Activated T-cell treated with anti-CD3 and anti-CD28 coated beads for 4 hours (primary cell): ENCODE measurements at regions not wholly inside any gene's neighbourhood (a gene's known extent, or its start where the extent isn't known, plus 50 kb on each side); places are given as distances from the start of the nearest gene placed in this dataset.
"Not testable (repeated sequence)": the region's sequence is repeated elsewhere in the genome, so short reads cannot be mapped to it uniquely, and the experiment has no call there.

Source experiments
- DNase-seq: peaks from one replicate; pipeline ENCODE4 v3.0.0-alpha.2; 2020

DNA sequence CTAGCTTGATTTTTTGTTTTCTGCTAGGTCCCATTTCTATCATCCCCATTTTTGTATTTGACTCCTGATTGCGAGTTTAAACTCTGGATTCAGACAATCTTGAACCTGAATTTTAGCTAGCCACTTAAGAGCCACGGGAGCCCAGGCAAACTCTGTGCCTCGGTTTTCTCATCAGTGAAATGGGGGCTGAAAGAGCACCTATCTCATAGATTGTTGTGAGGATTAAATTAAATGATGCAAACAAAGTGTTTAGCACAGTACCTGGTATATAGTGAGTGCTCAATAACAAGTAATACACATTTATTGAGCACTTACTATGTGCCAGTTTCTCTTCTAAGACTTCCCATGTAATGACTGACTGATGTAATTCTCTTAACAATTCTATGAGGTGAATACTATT, 158.1 kb upstream of the POU3F1 start:
- no peak for DNase-seq

DNA sequence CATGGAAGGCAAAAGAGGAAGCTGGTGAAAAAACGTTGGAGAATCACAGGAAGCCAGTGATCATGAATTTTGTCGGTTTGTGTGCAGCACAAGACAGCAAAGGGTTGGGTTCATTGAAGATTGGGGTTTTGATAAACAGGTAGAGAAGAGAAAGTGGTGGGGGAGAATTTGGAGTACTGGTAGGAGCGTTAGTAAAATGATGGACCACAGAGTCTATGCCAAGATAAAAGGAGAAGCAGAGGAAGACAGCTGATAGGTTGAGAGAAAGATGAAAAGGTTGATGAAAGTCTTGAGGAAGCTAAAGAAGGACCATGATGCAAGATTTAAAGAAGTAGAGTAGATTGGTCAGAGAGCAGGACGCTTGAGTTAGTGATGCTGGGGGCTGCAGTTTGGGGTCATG, 156.8 kb upstream of the POU3F1 start:
- no peak for DNase-seq

DNA sequence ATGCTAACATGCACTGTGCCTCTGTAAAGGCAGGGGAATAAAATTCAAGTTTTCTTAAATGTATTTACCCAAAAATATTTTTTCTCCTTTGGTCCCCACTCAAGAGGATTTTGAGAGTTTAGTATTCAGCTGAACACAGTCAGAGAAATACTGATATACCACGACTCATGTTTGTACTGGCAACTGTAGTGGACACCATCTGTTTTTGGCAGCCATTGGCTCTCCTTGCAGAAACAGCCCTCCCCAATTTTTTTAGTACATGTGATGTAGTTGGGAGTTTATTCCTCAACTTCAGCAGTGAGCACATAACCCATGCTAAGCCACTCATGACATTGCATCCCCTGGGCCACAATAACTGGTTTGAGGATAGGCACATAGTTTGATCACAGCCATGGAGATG, 154.8 kb upstream of the POU3F1 start:
- DNase-seq = no peak

DNA sequence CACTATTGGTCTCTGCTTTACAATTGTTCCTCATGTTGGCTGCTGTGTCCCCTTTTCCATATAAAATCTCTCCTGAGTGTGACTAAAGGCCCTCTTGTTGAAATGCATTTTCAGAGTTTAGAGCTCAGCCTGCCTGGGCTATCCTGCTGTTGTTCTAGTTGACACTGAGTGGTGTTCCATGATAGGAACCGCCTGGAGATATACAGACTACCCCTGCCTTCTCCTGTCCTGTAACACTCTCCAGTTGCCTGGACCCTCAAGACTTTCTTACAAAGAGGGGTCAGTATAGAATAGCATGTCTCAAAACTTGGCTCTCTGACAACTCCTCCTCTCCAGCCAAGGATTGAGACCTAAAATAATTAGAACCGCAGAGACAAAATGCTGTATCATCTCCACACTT, 152.0 kb upstream of the POU3F1 start:
- DNase-seq = no peak

DNA sequence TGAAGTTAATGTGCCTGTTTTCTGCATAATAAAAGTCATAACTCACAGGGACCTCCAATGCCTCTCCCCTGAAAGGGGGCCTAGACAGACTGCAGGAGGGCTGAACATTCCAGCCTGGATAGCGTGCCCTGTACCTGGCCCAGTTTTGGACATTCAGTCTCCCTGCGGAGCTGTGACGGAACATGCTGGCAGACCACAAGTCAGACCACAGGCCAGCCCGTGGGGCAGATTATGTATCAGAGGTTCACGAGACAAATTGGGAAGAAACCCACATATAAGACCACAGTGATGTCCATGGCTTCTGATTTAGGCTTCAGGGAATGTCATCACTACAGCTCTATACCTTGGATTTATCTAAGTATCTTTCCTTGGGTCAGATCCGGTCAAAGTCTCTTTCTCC, 151.5 kb upstream of the POU3F1 start:
- no peak for DNase-seq

DNA sequence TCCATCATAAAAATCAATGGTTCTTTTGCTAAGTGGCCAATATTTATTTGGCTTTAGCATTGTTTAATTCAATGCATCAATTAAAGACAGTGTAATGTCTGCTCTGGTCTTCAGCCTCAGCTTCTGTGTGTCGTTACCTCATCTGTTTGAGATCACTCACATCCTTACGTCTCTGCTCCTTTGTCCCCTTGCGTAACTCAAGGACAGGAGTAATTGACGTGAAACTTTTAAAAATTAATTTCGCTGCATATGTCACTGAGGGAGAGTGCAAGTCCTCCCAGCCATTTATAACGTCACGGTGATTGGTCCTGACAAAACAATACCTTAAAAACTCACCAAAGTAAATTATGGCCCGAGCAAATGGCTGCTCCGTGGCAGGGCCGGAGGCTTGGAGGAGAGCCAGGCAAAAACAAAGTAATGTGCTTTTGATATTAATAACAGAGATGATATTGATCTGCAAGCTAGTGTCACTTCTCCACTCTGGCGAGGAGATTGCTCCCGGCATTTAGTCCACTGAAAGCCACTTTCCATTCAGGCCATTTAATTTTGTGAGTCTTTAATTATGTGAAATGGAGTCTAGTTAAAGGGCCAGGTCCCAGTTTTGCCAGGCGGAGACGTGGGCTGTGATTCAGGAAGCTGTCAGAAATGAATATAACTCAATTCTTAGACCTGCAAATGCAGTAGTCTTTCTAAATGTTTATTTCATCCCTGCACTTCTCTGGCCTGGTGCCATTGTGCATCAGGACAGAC, 150.9 kb upstream of the POU3F1 start:
- DNase-seq = no peak

DNA sequence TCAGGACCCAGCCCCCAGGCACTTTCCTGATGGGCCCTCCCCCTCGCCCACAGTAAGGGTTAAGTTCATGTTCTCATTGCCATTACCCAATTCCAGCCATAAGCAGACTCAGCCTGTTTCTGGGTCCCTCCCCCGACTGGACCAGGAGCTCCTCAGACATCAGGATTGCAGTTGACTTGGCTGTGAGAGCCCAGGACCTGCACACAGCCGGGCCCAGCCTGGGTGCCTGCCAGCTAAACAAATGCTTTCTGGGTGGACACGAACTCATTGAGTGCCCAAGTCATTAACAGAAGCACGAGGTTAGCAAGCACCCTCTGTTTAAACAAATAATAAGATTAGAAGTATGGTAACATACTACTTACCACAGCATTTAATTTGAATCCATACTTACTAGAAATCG, 147.9 kb upstream of the POU3F1 start:
- DNase-seq = no peak

DNA sequence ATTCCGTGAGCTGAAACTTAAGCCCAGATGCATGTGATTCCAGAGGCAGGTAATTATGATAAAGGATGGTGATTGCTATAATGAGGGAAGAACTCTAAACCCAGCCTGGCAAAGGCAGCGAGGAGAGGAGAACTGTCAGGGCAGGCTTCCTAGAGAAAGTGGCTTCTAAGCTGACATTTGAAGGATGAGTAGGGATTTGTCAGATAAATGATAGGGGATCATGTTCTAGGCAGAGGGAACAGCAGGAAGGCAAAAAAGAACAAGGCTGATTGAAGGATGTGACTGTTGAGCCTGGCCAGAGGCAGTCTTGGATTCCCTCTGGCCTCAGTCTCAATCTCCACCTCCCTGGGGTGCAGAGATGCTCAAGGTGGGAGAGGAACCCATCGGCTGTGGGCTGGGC, 146.4 kb upstream of the POU3F1 start:
- no peak for DNase-seq

DNA sequence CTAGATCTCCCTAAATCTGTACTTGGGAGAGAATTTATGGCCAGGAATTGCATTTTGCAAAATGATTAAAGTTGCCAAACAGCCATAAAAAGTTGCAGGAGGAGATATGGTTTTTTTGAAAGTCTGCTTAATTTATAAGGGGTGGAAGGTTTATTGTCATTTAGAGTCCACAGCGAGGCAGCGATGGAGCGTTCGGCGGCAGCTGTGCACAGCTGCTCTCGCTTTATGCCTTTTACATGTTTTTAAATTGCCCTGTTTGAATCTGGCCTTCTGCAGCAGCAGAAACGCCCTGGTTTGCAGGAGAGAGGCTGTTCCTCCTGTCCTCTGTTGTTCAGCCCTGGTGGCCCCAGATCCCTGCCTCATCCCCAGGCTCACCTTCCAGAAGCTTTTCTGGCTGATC, 144.9 kb upstream of the POU3F1 start:
- DNase-seq = no peak

DNA sequence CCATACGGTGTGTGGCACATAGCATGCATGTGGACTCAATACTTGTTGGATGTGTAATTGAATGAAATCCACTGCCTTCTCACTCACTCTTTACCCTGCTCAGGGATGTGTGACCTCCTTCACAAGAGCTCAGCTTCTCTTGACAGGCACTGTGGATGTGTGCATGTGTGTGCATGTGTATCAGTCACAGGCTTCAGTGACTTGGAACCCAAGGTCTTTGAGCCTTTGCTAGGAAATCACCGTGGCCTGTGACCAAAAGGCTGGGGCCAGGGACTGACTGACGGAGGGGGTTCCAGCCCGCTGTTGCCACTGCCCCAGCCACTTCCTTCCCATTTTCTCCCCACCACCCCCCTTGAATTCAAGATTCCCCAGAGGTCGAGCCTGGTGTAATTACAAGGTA, 144.4 kb upstream of the POU3F1 start:
- DNase-seq = no peak

DNA sequence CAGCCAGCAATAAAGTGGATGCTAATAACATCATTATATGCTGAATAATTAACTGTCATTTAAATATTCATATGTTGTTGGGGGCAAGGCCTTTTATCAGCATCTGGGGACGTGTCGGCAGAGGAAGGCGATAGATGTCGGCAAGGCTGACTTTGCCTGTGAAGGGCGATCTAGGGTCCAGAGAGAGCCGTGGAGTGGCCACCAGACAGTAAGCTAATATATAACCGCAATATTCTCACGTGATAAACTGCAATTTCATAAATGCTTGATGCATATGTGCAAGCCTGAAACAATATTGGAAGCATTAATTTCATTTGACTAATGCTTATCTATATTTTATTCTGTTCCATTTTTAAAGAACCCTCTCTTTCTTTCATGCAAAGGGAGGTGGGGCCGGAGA, 141.0 kb upstream of the POU3F1 start:
- no peak for DNase-seq

DNA sequence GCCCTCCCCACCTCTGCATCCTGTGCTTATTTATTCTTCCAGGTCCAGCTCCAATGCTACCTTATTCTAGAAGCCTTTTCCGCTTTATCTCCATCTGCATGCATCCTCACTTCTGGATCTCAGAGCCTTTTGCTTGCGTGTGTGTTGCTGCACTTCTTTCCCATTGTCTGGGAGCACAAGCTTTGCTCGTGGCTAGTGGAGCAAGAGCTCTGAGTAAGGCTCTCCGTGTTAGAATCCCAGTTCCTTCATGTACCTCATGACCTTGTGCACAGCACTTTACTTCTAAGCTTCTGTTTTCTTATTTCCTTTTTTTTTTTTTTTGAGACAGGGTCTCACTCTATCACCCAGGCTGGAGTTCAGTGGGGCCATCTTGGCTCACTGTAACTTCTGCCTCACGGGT, 140.0 kb upstream of the POU3F1 start:
- DNase-seq = no peak

DNA sequence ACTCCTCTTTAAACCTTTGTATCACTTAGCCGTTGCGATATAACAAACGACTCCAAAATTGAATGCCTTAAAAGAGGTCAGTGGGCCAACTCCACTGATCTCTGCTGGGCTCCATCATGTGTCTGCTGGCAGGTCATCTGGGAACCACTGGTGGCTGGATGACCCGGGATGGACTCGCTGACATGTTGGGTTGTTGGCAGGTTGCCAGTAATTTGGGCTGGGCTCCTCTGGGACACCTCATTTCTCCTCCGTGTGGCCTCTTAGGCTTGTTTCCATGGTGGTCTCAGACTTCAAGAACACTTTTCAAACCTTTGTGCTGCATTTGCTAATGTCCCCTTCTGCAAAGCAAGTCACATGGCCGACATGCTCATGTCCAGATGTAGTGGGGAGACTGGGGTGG, 139.3 kb upstream of the POU3F1 start:
- DNase-seq = no peak

DNA sequence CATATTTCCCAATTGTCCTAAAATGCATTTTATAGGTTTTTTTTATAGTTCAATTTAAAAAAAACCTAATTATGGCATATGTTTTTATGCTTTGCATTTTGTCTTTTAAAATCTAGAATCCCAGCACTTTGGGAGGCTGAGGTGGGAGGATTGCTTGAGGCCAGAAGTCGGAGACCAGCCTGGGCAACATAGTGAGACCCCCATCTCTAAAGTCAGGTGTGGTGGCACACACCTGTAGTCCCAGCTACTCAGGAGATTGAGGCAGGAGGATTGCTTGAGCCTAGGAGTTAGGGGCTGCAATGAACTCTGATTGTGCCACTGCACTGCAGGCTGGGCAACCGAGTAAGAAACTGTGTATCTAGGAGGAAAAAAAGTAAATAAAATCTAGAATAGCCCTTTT, 137.2 kb upstream of the POU3F1 start:
- DNase-seq = no peak

DNA sequence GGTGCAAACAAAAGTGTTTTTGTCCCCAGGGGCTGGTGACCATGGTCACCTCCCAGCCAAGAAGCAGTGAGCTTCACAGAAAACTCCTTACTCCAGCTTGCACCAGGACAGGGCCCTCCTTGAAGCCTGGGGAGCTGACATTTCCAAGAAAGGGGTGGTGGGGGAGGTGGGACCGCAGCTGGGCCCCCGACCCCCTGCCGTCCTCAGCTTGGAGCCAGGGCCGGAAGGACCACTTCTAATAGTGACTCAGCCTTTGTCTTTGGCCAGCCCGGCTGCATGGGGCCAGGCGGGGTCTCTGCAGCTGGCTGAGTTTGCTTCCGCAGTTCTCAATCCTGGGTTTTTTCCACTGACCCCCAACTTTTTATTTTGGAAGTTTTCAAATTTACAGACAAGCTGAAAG, 136.5 kb upstream of the POU3F1 start:
- no peak for DNase-seq

DNA sequence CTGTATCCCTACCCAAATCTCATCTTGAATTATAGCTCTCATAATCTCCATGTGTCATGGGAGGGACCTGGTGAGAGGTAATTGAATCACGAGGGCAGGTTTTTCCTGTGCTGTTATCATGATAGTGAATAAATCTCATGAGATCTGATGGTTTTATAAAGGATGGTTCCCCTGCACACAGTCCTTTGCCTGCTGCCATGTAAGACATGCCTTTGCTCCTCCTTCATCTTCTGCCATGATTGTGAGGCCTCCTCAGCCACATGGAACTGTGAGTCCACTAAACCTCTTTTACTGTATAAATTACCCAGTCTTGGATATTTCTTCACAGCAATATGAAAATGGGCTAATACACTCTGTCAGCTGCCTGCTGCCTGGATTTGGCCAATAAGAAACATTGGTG, 133.8 kb upstream of the POU3F1 start:
- not testable (repeated sequence) for DNase-seq

DNA sequence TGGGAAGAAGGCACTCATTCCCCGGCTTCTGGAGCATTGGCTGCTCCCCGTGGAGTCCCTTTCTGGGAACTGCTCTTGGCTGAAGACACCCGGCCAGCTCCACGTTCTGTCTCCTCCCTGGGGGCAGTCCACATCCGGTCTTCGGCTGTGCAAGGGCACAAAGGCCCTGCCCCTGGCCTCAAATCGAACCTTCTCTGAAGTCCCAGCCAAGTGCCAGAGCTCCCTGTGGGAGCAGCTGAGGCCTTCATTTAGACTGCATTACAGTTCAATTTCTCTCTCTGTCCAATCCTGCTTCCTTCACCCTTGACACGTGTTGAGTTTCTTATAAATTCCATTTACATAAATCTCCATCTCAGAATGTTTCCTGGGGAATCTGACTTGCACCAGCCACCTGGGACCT, 132.9 kb upstream of the POU3F1 start:
- DNase-seq = no peak

DNA sequence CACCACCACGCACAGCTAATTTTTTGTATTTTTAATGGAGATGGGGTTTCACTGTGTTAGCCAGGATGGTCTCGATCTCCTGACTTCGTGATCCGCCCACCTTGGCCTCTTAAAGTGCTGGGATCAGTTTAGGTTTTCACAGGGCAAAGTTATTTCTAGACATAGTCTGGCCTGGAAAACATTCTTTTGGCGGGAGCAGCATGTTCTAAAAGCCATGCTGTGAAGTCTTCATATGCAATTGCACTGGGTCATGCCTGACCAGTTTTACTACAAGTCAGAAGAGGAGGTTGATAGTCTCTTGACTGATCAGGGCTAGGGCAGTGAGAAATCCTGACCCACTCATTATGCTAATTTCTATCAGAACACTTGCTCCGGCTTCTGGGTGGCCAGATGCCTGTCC, 131.6 kb upstream of the POU3F1 start:
- no peak for DNase-seq

DNA sequence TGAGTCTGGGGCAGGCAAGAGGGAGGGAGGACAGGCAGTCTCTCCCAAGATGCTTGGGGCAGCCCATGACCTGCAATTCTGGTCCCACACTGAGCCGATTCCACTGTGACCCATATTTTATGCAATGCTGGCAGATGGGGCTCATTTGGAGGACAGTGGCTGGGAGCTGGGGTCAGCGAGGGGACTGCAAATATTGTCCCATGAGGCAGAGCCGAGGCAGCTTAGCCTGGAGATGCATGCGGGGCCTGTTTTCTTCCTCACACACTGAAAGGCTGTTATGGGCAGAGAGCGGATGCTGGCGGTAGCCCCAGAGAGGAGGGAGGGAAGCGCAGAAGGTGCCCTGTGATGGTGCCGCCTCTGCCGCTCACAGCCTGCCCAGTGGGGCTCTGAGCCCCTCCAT, 128.5 kb upstream of the POU3F1 start:
- no peak for DNase-seq

DNA sequence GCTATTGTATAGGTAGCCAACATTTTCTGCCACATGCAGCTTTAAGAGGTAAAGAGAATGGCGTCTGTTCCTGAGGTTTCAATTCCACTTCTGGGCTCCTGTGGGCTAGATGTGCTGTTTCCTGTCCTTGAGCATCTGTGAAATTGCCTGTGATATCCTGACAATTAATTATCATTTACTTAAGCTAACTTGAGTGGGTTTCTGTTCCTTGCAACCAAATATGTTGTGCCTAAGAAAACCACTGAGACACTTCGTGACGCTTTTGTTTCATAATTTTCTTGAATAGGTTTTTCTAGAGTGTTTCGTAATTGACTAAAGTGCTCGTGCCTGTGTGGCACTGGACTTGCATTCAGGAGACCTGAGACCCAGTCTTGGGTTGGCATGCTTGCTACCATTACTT, 127.3 kb upstream of the POU3F1 start:
- DNase-seq = no peak

DNA sequence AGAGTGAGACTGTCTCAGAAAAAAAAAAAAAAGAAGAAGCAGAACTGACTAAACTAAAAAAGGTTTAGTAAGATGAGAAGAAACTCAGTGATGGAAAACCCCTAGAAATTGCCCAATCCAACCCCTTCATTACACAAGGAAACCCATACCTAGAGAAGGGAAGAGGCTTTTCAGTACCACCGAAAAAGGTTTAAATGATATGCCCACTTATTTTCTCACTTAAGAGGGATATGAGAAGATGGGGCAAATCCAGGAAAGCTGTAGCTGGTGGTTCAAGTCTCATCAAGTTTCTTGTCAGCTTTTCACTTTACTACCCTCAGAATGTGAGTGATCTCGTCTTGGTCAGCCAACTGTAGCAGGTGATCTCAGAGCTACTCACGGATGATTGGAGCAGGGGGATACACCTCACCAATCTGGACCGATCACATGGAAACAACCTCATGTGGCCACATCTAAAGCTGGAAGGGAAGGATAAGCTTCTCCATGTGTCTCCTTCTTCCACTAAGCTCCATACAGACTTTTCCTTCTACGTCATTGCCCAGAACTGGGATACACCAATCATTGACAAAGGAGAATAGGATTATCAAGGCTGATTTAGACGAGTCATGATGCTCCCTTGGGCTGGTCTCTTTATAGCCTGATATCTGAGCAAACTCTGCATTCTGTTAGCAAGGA, 126.7 kb upstream of the POU3F1 start:
- DNase-seq = no peak

DNA sequence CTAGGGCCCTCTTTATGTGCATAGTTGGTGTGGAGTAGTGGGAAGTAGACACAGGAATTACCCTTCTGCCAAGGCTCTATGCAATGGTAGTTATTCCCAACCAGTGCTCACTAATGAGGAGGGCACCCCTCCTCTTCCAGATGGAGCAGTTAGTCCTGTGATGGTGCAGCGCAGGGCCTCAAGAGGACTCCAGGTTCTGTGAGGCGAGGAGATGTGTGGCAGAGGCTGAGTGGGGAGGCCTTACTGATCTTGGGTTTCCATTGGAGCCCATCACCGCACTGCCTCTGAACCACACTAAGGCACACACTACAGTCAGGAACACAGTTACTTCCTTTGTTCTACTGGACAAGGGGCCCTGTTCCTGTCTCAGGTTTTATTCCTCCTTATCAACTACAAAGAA, 122.5 kb upstream of the POU3F1 start:
- no peak for DNase-seq

DNA sequence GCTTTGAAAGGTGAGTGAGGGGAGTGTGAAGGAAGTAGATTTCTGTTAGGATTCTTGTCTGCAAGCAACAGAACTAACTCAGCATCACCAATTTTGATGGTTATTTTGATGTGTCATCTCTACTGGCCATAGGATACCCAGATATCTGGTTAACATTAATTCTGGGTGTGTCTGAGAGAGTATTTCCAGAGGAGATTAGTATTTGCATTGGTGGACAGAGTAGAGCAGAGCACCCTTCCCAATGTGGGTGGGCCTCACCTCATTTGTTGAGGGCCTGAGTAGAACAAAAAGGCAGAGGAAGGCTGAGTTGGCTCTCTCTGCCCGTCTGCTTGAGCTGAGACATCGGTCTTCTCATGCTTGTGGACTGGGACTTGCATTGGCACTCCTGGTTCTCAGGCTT, 121.8 kb upstream of the POU3F1 start:
- DNase-seq = no peak

DNA sequence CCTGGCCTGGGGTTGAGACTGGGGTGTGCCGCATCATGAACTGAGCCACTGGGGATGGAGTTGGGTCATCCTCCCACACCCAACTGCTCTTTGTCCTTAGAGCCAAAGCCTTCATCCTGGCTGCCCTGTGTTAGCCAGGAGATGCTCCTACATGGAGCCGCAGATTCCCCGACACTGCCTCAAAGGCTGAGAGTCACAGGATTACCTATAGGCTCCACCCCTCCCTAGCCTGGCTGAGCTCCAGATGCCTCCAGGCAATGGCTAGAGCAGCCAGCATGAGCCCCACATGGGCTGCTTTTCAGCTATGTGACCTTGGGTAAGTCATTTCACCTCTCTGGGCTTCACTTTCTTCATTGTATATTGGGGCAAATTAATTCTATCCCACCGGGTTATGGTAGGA, 119.9 kb upstream of the POU3F1 start:
- no peak for DNase-seq
